Muscle of leg (tissue), 3 donors: ENCODE measurements at regions not wholly inside any gene's neighbourhood (a gene's known extent, or its start where the extent isn't known, plus 50 kb on each side); places are given as distances from the start of the nearest gene placed in this dataset.

ENCODE experiments used
- DNase-seq: peaks from one replicate; pipeline ENCODE4 v3.0.0; 2013
- H3K27ac ChIP-seq: one replicate; pipeline ENCODE4 v1.5.1; 2013; ENCODE audit warnings: mild to moderate bottlenecking, low read length, control low read depth
- H3K27me3 ChIP-seq: one replicate; pipeline ENCODE4 v1.6.1; 2013; ENCODE audit warnings: low read length; ENCODE audit not compliant: control insufficient read depth, insufficient read depth
- H3K36me3 ChIP-seq: one replicate; pipeline ENCODE4 v1.6.1; 2013; ENCODE audit warnings: low read length; ENCODE audit not compliant: control insufficient read depth, insufficient read depth
- H3K4me1 ChIP-seq: one replicate; pipeline ENCODE4 v1.6.1; 2013; ENCODE audit warnings: low read length; ENCODE audit not compliant: control insufficient read depth, insufficient read depth
- H3K4me3 ChIP-seq: one replicate; pipeline ENCODE4 v1.5.1; 2013; ENCODE audit warnings: low read length, control low read depth
- H3K9me3 ChIP-seq: replicated peaks from 2 replicates; pipeline ENCODE4 v1.6.1; 2013; ENCODE audit warnings: low read depth, low read length; ENCODE audit not compliant: control insufficient read depth
- WGBS: methylation state at CpG from one replicate; pipeline ENCODE4 v1.1.5; 2013; ENCODE audit warnings: missing lambda C conversion rate; ENCODE audit not compliant: insufficient coverage; 5-methylcytosine and 5-hydroxymethylcytosine counted together

DNA sequence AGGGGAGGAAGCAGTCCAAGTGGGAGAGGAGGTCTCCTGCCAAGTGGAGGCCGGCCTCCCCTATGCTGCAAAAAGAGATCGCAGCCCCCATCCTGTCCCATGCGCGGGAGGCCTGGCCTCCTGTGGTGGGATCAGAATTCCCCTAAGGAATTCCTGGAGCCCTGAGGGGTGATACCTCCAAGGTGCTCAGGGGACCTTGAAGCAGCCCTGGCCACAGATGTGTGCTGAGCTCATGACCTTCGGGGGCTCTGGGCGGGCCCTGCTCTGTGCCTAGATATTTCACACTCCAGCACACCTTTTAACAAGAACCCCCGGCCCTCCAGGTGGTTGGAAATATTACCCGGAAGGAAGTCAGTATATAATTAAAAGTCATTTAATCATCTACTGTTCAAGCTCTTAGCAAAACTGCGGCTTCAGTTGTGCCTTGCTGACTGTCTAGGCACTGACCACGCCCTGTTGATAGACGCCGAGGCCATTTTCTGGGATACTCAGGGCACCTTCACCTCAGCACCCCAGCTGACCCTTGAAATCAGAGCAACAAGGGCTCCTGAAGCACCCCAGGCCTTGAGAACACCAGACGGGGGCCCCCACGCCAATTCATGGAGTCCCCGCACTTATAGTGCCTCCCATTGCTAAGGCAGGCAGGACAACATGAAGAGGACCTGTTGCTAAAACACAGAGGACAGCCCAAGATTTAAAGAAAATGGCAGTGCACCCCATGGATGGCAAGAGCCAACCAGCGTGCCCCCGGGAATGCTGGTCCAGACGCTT lies 119.1 kb downstream of the NDUFA10 start:
- peaks cover 7% of the 10 kb centered on the region for H3K27me3 ChIP-seq
- 97% methylated on average over 11 of the region's 18 CpGs for WGBS
- H3K4me1 ChIP-seq: peaks cover 11% of the 10 kb centered on the region
- H3K27ac ChIP-seq: no peak overlapping the region
- DNase-seq: no peak
- H3K9me3 ChIP-seq: no peaks in the 10 kb centered on the region
- H3K4me3 ChIP-seq: no peak overlapping the region
- H3K36me3 ChIP-seq: no peaks in the 10 kb centered on the region

DNA sequence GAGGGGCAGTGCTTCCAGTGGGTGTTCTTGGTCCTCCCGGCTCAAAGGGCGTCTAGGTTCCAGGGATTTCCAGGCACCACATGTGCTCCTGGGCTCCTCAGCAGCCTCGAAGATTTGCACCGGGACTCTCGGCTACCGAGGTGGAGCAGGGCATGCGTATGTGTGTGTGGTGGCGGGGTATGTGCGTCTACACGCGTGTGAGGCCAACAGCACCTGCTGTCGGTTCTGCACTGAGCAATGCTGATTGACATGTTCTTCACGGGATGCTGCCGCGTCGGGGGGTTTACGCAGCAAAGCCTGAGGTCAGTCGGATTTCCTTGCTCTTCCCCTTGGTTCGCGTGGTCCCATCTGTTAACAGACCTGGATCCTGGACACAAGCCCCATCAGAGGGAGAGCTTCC lies 119.8 kb downstream of the NDUFA10 start:
- H3K27ac ChIP-seq: no peak overlapping the region
- no peaks in the 10 kb centered on the region for H3K9me3 ChIP-seq
- WGBS: 96% methylated on average over 18 of the region's 20 CpGs
- peaks cover 7% of the 10 kb centered on the region for H3K4me1 ChIP-seq
- H3K27me3 ChIP-seq: peaks cover 7% of the 10 kb centered on the region
- DNase-seq: no peak
- H3K4me3 ChIP-seq: no peak overlapping the region
- H3K36me3 ChIP-seq: no peaks in the 10 kb centered on the region

DNA sequence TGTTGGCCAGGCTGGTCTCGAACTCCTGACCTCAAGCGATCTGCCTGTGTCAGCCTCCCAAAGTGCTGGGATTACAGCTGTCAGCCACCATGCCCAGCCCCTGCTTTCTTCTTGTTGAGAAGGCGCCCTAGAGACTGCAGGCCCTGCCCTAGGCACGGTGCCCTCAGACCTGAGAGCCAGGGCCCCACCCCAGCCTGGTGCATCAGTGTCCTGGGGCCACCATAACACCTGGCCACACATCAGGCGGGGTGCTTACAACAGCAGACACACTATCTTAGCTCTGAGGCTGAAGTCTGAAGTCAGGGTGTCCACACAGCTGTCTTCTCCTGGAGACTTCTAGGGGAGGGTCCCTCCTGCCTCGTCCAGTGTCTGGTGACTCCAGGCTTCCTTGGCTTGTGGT lies 120.6 kb downstream of the NDUFA10 start:
- Histone ChIP-seq H3K36me3 (no peaks in the 10 kb centered on the region), H3K9me3 (no peaks in the 10 kb centered on the region), H3K4me3 (no peak overlapping the region), H3K27ac (no peak overlapping the region), H3K27me3 (peaks cover 7% of the 10 kb centered on the region), H3K4me1 (peaks cover 7% of the 10 kb centered on the region)
- 81% methylated on average over 4 of the region's 6 CpGs for WGBS
- DNase-seq: no peak

DNA sequence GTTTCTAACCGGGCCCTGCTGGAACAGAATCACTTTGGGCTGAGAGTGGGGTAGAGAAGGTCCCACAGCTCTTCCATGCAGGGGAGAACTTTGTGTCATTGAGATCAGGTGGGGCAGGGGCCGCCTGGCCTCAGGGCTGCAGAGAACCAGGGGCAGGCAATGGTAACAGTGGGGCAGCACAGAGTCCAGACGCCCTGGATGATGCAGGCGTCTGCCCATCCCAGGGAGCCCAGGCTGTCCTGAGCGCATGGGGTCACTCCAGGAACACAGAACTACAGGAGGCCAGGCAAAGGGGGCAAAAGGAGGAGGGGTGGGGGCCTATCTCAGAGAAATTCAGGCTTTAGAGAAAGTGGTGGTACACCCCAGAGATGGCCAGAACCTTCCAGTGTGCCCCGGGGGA lies 121.3 kb downstream of the NDUFA10 start:
- H3K27ac ChIP-seq: no peak overlapping the region
- H3K4me1 ChIP-seq: peaks cover 7% of the 10 kb centered on the region
- no peak for DNase-seq
- H3K36me3 ChIP-seq: no peaks in the 10 kb centered on the region
- H3K4me3 ChIP-seq: no peak overlapping the region
- H3K27me3 ChIP-seq: peaks cover 7% of the 10 kb centered on the region
- 71% methylated on average over 4 of the region's 6 CpGs for WGBS
- H3K9me3 ChIP-seq: no peaks in the 10 kb centered on the region

DNA sequence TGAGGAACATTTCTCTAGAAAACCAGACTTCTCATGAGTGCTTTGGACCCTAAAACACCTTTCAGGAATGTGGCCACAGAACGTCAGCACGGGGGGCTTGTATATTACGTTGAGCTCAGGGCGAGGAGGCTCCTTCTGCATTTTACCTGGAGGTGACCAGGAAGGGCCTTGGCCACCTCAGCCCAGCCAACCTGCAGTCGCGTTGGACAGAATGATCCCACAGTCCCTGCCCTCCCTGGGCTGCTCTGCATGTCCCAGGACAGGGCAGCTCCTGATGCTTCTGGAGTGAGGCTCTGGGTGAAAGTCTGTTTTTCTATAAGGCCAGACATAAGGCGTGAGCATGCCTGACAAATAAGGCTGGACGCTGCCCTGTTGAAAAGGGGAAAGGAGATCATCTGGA lies 121.9 kb downstream of the NDUFA10 start:
- Histone ChIP-seq H3K36me3 (no peaks in the 10 kb centered on the region), H3K9me3 (no peaks in the 10 kb centered on the region), H3K4me3 (no peak overlapping the region), H3K4me1 (peaks cover 7% of the 10 kb centered on the region), H3K27me3 (peaks cover 10% of the 10 kb centered on the region), H3K27ac (no peak overlapping the region)
- no peak for DNase-seq
- WGBS: 55% methylated on average over 6 of the region's 8 CpGs

DNA sequence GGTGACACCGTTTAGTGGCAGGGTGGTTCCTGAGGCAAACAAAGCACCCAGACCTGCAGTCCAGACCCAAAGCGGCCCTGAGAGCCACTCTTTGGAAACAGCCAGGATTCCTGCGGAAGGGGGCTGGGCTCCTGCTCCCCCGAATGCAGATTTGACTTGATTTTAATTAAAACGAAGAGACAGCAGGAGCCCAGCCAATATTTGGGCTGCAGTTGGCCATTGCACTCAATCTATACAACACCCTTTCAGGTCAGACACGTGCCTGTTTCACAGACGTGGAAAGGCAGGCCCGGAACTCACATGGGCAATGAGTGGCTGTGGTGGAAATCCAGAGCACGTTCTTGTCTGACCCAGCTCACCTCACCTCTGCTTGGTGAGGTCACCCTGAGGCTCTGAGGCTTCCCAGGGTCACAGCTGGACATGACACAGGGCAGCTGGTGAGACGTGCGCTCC lies 122.4 kb downstream of the NDUFA10 start:
- Histone ChIP-seq H3K27ac (no peak overlapping the region), H3K4me3 (no peak overlapping the region), H3K36me3 (no peaks in the 10 kb centered on the region), H3K4me1 (peaks cover 7% of the 10 kb centered on the region), H3K27me3 (peaks cover 12% of the 10 kb centered on the region), H3K9me3 (no peaks in the 10 kb centered on the region)
- DNase-seq: no peak
- WGBS: 37% methylated on average over 7 of the region's 11 CpGs

DNA sequence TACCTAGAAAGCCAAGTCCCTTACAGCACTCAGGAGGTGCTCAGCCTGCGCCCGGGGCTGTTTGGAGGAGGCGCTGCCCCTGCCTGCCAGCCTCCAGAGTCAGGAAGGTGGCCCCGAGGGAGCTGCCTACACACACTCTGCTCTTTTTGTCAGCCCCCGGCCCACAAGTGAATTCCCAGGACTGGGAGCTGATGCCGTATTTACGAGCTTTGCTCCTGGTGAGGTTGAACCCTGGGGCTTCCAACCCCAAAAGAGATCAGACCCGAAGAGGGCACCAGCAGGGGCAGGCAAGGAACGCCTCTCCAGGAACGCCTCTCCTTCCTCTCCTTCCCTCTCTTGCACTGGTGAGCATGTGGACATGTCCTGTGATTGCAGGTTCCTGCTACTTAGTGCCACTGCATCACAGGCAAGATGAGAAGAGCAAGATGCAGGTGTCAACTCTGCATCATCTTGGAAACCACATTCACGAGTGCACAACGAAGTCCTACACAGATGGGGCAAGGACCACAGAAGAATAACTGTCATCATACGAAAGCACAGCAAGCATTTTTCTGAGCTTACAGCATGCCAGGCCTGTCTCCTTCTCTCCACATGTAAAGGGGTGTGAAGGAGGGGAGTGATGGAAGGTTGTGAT lies 126.7 kb downstream of the NDUFA10 start:
- 81% methylated on average over 11 of the region's 13 CpGs for WGBS
- H3K4me3 ChIP-seq: no peak overlapping the region
- no peaks in the 10 kb centered on the region for H3K36me3 ChIP-seq
- H3K9me3 ChIP-seq: no peaks in the 10 kb centered on the region
- peaks cover 25% of the 10 kb centered on the region for H3K27me3 ChIP-seq
- no peak overlapping the region for H3K27ac ChIP-seq
- peaks cover 5% of the 10 kb centered on the region for H3K4me1 ChIP-seq
- DNase-seq: no peak

DNA sequence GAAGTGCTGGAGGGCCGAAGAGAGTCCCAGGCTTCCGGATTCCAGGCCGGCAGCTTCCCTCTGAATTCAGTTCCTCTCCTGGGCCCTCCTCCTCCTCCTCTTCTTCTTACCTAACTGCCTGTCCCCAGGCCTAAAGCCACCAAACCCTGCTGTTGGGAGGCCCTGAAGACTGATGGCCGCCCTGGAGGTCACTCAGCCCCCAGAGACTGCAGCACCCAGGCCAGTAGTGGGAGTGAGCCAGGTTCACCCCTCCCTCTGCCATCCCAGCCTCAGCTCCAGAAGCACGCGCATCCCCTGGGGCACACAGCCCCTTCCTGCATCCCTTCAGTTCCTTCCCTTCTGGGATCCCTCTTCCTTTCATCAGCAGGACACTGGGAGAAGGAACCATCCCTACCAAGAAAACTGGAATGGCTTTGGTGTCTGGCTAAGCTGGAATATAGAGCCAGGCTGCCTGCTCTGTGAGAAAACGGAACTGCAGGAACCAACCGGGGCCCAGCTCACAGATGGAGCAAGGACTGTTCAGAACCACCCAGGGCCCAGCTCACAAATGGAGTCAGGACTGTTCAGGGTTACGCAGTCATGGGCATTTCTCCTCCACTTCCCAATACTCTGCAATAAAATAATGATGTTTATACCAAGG lies 127.4 kb downstream of the NDUFA10 start:
- Histone ChIP-seq H3K27ac (no peak overlapping the region), H3K27me3 (peaks cover 24% of the 10 kb centered on the region), H3K36me3 (no peaks in the 10 kb centered on the region), H3K4me1 (peaks cover under 1% of the 10 kb centered on the region), H3K4me3 (no peak overlapping the region), H3K9me3 (no peaks in the 10 kb centered on the region)
- DNase-seq: no peak
- 82% methylated on average over 3 of the region's 9 CpGs for WGBS

DNA sequence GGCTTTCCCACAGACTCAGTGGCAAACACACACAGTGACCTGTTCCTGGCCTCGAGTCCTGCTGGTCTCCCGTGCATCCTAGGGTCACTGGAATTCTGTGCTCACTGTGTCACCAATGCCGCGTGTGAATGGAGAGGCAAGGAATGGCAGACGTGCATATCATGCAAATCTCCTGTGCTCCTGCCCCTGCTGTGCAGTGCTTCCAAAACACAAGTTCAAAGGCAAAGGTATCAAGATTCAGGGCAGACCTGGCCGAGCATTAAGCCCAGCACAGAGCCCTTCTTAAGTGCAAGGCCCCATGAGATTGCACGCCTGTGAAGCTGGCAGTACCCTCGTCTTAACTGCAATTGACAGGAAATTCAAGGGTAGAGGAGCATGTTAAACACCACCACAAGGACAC lies 129.1 kb downstream of the NDUFA10 start:
- DNase-seq: no peak
- Histone ChIP-seq H3K4me1 (no peaks in the 10 kb centered on the region), H3K9me3 (no peaks in the 10 kb centered on the region), H3K36me3 (no peaks in the 10 kb centered on the region), H3K27ac (no peak overlapping the region), H3K27me3 (peaks cover 24% of the 10 kb centered on the region), H3K4me3 (no peak overlapping the region)
- 56% methylated on average over 7 of the region's 8 CpGs for WGBS

DNA sequence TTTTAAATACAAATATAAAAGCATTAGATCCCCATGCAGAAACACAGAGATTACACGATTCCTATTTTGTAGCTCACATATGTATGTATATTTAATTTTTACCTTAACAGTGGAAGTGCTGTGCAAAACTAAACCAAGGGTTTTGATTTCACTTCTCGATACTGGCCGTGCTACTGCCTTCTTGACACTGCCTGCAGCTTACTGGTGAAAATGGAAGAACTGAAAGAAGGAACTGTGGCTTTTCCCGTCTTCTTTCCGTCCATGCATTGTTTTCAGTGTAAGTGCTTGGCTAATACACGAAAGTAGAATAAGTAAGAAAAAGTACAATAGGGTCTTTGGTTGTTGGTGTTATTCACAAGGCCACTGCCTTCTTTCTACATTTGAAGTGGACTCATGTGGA lies 129.5 kb downstream of the NDUFA10 start:
- Histone ChIP-seq H3K4me3 (no peak overlapping the region), H3K27me3 (peaks cover 24% of the 10 kb centered on the region), H3K9me3 (no peaks in the 10 kb centered on the region), H3K36me3 (no peaks in the 10 kb centered on the region), H3K27ac (no peak overlapping the region), H3K4me1 (no peaks in the 10 kb centered on the region)
- 63% methylated on average over 5 of the region's 6 CpGs for WGBS
- peak; percentile 49 for DNase-seq
